ENCODE measurements at regions not wholly inside any gene's neighbourhood (a gene's known extent, or its start where the extent isn't known, plus 50 kb on each side); places are given as distances from the start of the nearest gene placed in this dataset.

DNA sequence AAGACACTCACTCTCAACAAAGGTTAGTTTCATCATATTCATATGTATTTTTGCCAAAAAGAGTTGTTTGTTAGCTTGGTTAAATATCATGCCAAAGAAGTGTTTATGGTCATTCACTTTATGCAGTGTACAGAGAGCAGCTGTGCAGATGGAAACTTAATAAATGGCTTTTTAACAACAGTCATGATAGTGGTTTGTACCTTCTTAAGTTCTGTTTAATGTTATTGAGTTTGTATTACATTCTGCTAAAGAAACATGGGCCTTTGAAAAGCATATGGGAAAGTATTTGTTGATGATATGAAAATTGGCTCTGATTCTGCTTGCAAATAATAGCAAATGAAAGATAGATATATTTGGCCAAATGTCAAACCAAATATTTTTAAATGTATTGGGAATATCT is 607.3 kb downstream of the NCAM2 start:
- no peak for DNase-seq (ENCODE audit: low spot score)

DNA sequence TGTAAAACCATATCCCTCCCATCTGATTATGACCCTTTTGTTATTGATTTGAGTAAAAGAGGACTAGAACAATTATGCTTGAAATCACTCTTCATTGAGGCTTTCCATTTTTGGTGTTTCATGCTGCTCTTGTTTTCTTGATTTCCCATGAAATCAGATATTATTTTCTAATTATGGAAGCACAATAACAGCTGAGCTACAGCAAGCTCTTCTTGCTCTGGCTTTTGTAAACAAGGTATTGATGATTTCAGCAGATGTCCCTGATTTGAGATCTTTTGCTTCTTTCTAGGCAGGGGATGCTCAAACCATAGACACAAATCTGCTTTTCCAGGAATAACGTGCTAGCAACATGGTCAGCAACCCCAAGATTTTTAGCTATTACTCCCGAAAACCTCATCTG is 607.8 kb downstream of the NCAM2 start:
- no peak for DNase-seq (ENCODE audit: low spot score)

DNA sequence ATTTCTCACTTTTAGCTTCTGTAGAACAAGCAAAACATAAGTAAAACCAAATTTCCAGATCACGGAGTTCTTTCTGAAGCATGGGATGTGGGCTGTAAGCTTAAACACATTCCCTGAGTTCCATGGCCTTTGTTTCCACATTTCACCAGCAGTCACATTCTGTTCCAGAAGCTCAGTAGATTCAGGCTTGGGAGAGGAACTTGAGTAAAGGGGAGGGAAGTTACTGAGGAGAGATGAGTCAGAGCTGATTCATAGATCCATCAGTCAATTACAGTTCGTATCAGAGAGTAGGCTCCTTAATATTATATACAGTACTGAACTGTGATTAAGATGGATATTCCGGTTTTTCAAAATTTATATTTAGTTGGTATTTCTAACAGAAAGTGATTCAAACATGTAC is 614.3 kb downstream of the NCAM2 start:
- DNase-seq (ENCODE audit: low spot score), result no peak

GRCh38 chr21:21614966-21615365 is 616.8 kb downstream of the NCAM2 start:
- DNase-seq (ENCODE audit: low spot score), result no peak

DNA sequence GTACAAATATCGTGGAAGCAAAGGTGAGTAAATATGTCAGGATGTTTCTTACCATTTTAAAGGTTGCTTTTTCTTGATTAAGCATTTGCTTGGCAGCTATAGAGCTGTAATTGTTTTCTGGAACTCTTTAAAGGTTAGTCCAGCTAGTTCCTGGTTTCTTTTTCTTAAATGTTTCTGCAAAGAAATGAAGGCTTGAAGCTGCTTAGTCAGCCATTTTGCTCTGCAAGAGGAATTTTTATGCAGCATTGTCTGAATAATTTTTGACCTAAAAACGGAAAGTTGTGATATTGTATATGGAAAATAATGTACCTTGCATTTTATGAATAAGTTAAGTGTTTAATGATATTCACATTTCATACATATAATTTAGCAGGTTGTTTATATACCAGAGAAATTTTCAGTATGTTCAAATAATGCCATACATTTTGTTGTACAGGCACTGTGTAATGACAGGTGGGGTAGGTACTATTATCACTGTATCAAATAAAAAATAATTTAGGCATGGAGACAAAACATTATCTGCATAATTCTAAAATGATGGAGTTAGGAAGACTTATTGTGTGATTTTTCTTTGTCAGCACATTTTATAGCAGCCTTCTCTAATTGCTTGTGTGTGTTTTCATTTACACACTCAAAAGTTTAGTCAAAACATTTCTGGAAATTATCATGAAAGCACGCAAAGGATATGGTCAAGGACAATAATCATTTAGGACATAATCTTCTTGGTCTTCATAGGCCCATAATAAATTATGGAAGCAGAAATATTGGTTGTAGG is 624.4 kb downstream of the NCAM2 start:
- no peak for DNase-seq (ENCODE audit: low spot score)

- no peak for DNase-seq (ENCODE audit: low spot score)
These were observed 626.5 kb downstream of the NCAM2 start for GRCh38 chr21:21624674-21625073.

GRCh38 chr21:21631961-21632360 is 633.8 kb downstream of the NCAM2 start:
- DNase-seq (ENCODE audit: low spot score), result no peak

DNA sequence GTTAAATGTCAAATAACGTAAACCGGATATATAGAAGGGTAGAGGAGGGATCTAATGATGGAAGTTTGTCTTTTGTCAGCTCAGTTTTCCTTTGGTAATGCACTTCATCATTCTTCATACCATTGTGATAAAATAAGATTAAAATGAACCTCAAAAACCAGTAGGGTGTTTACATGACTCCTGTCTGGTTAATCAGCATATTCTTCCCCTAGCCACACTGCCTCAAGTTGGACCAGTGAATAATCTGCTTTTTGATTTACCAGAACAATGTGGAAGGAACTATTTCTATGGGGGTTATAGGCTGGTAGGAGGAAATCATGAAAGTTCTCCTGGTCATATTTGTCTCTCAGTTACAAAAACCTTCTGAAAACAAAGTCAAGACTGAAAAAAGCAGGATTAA is 634.7 kb downstream of the NCAM2 start:
- no peak for DNase-seq (ENCODE audit: low spot score)

DNA sequence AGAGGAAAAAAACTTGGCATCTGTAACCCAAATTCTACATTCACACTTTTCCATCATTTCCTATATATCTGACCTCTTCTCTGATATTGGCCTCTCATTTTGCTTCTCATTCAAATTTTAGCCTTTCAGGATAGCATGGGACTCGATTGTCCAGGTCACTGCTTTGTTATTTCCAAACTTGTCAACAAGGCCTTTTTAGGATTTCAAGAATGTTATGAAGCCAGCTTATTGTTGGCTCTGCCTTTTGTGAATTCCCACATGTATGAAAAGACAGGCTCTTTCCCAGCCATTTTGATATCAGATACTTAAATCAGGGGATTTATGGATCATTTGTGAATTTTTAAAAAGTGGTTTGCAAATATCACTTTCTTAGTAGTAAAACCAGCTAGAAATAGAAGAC is 663.5 kb downstream of the NCAM2 start:
- no peak for DNase-seq (ENCODE audit: low spot score)

- DNase-seq (ENCODE audit: low spot score), result no peak
These were observed 664.6 kb downstream of the NCAM2 start for GRCh38 chr21:21662776-21663175.

DNA sequence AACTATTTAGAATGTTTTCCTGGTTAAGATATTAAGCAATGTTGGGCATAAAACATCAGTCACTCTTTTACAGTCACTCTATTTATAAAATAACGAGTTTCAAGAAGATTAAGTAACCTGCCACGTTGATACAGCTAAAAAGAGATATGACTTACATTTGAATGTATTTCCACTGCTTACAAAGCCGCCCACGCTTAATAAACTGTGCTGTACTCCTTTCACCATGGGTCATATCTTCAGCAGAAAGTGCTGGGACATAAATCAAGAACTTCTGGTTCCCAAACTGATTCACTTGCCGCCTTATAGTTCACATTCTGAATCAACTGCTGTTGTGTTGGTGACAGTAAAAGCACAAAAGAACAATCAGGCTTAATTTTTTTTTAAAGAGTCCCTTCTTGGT is 666.7 kb downstream of the NCAM2 start:
- DNase-seq (ENCODE audit: low spot score), result no peak

DNA sequence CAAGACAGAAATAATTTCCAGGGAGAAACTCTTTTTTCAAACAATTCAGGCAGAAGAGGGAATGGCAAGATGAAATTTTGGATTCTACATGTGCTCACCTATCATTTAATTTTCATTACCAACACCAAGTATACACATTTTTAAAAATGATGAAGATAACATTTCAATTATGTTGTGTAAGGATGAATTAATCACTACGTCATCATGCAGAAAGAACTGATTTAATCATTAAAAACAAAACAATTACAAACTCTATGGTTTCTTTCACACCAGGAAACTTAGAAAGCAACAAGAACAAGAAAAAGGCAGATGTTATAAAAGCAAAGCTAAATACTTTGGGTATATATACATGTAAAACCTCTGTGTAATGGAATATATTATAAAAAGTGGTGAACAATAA is 668.5 kb downstream of the NCAM2 start:
- no peak for DNase-seq (ENCODE audit: low spot score)

DNA sequence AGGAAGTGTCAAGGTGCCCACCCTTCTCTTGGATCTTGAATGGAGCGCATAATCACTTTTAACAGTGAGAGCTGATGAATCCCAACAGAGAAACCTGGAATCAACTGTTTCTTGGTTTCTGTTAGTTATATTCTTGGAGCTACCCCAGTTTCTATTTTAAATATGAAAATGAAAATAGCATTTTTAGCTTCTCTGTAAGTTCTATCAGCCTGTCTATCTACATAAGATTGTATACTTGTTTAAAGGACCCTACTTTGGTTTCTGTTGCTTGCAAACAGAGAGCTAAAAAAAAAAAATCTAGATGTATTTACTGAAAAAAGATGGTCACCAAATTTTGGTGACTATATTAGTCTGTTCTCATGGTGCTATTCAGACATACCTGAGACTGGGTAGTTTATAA is 670.0 kb downstream of the NCAM2 start:
- DNase-seq (ENCODE audit: low spot score), result no peak

- no peak for DNase-seq (ENCODE audit: low spot score)
These were observed 675.8 kb downstream of the NCAM2 start for GRCh38 chr21:21673959-21674358.

DNA sequence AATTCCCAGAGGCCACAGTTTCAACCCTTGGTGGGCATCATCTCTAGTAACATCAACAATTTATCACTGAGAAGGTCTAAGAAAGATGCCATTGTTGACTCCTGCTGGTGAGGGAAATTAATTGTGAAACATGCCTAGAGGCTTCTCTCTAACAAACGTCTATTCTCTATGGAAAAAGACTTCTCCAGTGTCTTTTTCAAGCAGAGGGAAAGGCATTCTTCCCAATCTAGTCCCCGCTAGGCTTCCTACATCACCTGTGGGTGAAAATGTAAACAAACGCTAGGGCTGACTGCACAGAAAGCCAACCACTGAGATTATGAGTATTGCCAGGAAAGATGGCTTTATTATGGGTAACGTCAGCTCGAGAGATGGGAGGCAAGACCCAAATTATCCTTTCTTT is 677.4 kb downstream of the NCAM2 start:
- DNase-seq (ENCODE audit: low spot score), result no peak

DNA sequence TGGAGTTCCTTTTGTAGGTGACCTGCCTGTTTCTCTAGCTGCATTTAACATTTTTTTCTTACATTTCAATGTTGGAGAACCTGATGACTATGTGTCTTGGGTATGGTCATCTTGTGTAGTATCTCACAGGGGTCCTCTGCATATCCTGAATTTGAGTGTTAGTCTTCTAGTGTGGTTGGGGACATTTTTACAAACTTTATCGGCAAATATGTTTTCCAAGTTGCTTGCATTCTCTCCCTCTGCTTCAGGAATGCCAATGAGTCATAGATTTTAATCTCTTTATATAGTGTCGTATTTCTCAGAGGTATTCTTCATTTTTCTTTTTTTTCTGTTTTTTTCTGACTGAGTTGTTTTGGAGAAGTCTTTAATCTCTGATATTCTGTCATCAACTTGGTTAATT is 684.0 kb downstream of the NCAM2 start:
- DNase-seq (ENCODE audit: low spot score), result no peak

DNA sequence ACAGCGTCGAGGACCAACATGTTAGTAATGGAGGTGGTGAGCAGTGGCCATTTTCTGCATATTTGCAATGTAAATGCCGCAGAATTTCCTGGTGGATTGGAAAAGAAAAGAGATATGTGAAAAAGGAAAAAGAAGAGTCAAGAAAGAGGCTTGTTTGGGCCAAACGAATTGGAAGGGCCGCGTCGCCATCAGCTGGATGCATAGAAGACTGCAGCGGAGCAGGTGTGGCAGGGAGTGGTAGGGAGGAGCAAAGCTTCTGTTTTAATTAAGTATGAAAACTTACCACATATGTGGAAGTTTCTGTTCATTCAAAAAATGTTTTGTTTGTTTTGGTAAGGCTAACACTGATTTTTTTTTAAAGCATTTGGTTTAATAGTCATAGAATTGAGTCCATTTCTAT is 690.7 kb downstream of the NCAM2 start:
- no peak for DNase-seq (ENCODE audit: low spot score)

DNA sequence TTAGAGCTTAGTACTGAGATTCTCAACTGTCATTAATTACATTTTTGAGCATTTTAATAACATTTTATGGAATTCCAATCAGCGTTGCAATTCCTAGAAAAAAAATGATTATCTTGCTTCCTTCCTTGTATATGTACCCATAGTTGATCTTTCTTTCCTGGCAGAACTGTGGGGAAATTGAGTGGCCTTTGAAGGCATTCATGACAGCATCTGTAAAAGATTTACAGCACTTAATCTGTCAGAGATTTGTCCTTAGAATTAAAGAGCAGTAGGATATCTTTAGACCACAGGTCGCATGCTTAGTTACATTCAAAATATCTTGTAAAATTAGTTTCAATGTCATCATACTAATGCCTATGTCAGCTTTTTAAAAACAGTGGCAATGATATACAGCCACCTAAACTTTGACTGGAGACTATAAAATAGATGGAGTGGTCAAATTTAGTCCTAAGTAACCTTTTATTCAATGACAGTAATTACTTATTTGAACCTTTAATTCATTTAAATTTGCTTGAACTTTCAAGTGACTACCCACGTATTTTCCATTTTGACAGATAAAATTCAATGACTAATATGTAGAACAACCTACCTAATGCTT is 692.0 kb downstream of the NCAM2 start:
- DNase-seq (ENCODE audit: low spot score), result no peak

DNA sequence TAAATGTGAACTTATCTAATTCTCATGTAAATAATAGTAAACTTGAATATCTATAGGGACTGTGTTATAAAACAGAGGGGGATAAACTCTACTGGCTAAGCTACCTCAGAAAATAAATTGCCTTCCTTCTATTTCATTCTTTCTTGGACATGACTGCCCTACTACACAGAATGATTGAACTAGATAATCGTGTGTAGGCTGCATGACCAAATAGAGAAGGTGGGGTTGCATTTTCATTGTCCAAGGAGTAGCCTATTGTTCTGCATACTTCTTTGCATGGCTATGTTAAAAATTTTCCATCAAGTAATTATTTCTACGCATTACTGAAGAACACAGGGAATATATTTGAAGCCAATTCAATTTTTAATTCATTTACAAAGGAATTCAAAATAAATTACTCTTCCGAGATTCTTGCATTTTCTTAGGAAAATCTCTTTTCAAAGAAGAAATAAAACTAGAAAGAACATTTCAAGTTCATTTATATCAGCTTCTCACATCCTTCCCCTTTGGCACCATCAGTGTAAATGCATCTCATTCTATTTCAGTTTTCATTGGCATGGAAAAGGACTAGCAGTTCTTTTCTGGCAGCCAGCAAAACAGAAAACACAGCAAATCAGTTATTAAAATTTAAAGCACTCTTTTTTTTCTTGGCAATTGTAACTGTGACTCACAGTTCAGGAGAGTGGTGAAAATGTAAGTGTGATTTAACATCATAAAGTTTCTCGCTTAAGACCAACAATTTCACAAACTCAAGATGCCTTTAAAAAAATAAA is 714.7 kb downstream of the NCAM2 start:
- no peak for DNase-seq (ENCODE audit: low spot score)

DNA sequence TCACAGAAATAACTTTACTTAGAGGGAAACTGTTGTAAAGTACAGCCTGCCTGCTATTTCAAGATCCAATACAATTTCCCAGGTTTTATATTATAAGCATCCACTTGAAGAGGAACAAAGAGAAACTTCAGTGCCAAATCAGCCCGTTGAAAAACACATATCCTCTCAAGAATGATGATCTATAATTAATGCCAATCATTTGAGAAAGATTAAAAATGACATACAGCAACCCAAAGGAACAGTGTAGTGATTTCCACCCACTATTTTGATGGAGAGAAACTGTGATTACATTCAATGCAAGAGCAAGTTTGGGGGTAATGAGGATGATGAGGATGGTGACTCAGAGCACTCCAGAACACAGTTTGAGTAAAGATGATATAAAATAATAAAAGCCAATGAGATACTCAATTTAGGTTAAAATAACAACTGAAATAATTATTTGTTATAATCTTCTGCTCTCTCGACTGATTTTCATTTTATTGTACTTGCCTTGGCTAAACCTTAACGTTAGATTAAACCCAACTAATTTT is 715.5 kb downstream of the NCAM2 start:
- no peak for DNase-seq (ENCODE audit: low spot score)

- no peak for DNase-seq (ENCODE audit: low spot score)
These were observed 716.2 kb downstream of the NCAM2 start for GRCh38 chr21:21714426-21714825.

DNA sequence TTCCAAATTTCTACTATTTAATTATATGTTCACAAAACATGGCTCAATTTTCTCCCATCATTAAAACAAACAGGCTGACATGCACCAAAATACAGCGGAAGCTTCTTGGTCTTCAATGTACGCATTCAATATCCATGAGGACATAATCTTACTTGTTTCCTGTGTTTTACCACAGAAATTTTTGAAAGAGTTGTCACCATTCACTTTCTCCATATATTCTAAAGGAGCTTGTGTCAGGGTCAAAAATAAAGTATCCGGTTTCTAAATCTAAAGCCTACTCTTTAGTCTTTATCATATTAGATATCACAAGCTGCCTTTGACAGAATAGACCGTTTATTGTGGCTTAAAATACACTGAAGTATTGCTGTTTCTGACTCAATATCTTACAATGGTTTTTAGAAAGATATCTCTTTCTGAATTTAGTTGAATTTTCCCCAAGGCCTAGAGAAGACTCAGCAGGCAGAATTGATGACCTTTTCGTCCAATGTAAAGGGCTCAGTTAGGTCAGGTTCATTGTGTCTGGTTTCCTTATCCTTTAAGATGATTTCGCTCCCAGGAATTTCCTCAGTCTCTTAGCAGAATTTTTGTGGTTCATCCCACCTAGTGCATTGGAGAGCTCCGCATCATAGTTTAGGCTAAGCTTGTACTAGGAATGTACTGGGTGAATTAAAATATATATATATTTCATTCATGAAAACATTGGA is 717.2 kb downstream of the NCAM2 start:
- no peak for DNase-seq (ENCODE audit: low spot score)

All from LoVo (cell line).